ENCODE measurements at regions not wholly inside any gene's neighbourhood (a gene's known extent, or its start where the extent isn't known, plus 50 kb on each side); places are given as distances from the start of the nearest gene placed in this dataset.

GRCh38 chr12:61857968-61858367 is 402.2 kb upstream of the USP15 start:
- TF ChIP-seq CTCF (IDR thresholded peaks at IDR 0.05; ENCODE audit: low read depth, low read length, missing control alignments), result no peak
- DNase-seq (ENCODE audit: low read depth), result no peak
- no peak overlapping the region for H3K4me3 ChIP-seq (ENCODE audit: low read depth, low read length)

GRCh38 chr12:61860451-61860850 is 399.8 kb upstream of the USP15 start:
- DNase-seq (ENCODE audit: low read depth), result no peak
- no peak overlapping the region for H3K4me3 ChIP-seq (ENCODE audit: low read depth, low read length)
- no peak for TF ChIP-seq CTCF (IDR thresholded peaks at IDR 0.05; ENCODE audit: low read depth, low read length, missing control alignments)

GRCh38 chr12:61862986-61863385 is 397.2 kb upstream of the USP15 start:
- no peak overlapping the region for H3K4me3 ChIP-seq (ENCODE audit: low read depth, low read length)
- no peak for DNase-seq (ENCODE audit: low read depth)
- no peak for TF ChIP-seq CTCF (IDR thresholded peaks at IDR 0.05; ENCODE audit: low read depth, low read length, missing control alignments)

GRCh38 chr12:61863811-61864210 is 396.4 kb upstream of the USP15 start:
- no peak for DNase-seq (ENCODE audit: low read depth)
- no peak for TF ChIP-seq CTCF (IDR thresholded peaks at IDR 0.05; ENCODE audit: low read depth, low read length, missing control alignments)
- H3K4me3 ChIP-seq (ENCODE audit: low read depth, low read length), result no peak overlapping the region

- no peak for TF ChIP-seq CTCF (IDR thresholded peaks at IDR 0.05; ENCODE audit: low read depth, low read length, missing control alignments)
- DNase-seq (ENCODE audit: low read depth), result no peak
- no peak overlapping the region for H3K4me3 ChIP-seq (ENCODE audit: low read depth, low read length)
Measured at GRCh38 chr12:61869796-61870195, 390.4 kb upstream of the USP15 start.

GRCh38 chr12:61870658-61871484 is 389.3 kb upstream of the USP15 start:
- no peak for TF ChIP-seq CTCF (IDR thresholded peaks at IDR 0.05; ENCODE audit: low read depth, low read length, missing control alignments)
- DNase-seq (ENCODE audit: low read depth), result no peak

GRCh38 chr12:61871485-61871810 is 388.8 kb upstream of the USP15 start:
- H3K4me3 ChIP-seq (ENCODE audit: low read depth, low read length), result no peak overlapping the region
- DNase-seq (ENCODE audit: low read depth), result no peak
- TF ChIP-seq CTCF (IDR thresholded peaks at IDR 0.05; ENCODE audit: low read depth, low read length, missing control alignments), result no peak

More at GRCh38 chr12:61870658-61871484, 389.3 kb upstream of the USP15 start:
- no peak overlapping the region for H3K4me3 ChIP-seq (ENCODE audit: low read depth, low read length)
